IMR-90 (cell line): ENCODE measurements at regions not wholly inside any gene's neighbourhood (a gene's known extent, or its start where the extent isn't known, plus 50 kb on each side); places are given as distances from the start of the nearest gene placed in this dataset.

Experiments used
- ATAC-seq: fragments of 200-7000 bp; cut with Tn5 transposase; 2 replicates; pipeline ENCODE4 v1.9.1; 2020; ENCODE audit warnings: low read depth, mild to moderate bottlenecking, moderate library complexity
- BruUV-seq: library from RNA; stranded (reverse); fragments of 400-500 nt; replicated peaks from 2 replicates; lab custom pipeline; 2021; lab: Mats Ljungman, UMichigan
- CTCF ChIA-PET: fragments of 300-600 bp; formaldehyde crosslinking; extraction: SDS; loops from one replicate; lab custom pipeline; 2021; ENCODE audit warnings: antibody characterized with exemption; lab: Yijun Ruan, JAX
- POLR2A ChIA-PET: fragments of 300-600 bp; sonication (Branson Sonifier 250); formaldehyde crosslinking; loops from one replicate; lab custom pipeline; 2022; ENCODE audit warnings: antibody characterized with exemption; ENCODE audit not compliant: unreplicated experiment; lab: Charles Lee
- DNase-seq: peaks from one replicate; pipeline ENCODE4 v3.0.0; 2013
- H2AFZ ChIP-seq: replicated peaks from 2 replicates; pipeline ENCODE3; 2013; ENCODE audit warnings: low read length, mild to moderate bottlenecking; ENCODE audit not compliant: poor library complexity
- H2AK5ac ChIP-seq: 2 replicates; pipeline ENCODE4 v1.6.1; 2013; ENCODE audit warnings: low read depth, low read length, inconsistent platforms
- H2AK9ac ChIP-seq: replicated peaks from 2 replicates; pipeline ENCODE3; 2013; ENCODE audit warnings: mild to moderate bottlenecking, low read depth, low read length, moderate library complexity; ENCODE audit not compliant: poor library complexity
- H2BK120ac ChIP-seq: 2 replicates; pipeline ENCODE4 v1.6.1; 2013; ENCODE audit warnings: low read depth, low read length, inconsistent platforms
- H2BK15ac ChIP-seq: 3 replicates; pipeline ENCODE4 v1.6.1; 2013; ENCODE audit warnings: low read depth, low read length, inconsistent platforms
- H2BK20ac ChIP-seq: 2 replicates; pipeline ENCODE4 v1.6.1; 2013; ENCODE audit warnings: low read depth, mild to moderate bottlenecking, inconsistent platforms, low read length, moderate library complexity
- H2BK5ac ChIP-seq: 2 replicates; pipeline ENCODE4 v1.6.1; 2013; ENCODE audit warnings: mild to moderate bottlenecking, low read depth, low read length, inconsistent platforms; ENCODE audit not compliant: poor library complexity, severe bottlenecking
- H3K14ac ChIP-seq: replicated peaks from 2 replicates; pipeline ENCODE4 v1.6.1; 2013; ENCODE audit warnings: low read depth, low read length, inconsistent platforms
- H3K18ac ChIP-seq: 2 replicates; pipeline ENCODE4 v1.6.1; 2013; ENCODE audit warnings: low read depth, low read length, control low read depth
- H3K23ac ChIP-seq: 2 replicates; pipeline ENCODE4 v1.6.1; 2013; ENCODE audit warnings: low read depth, low read length, inconsistent platforms
- H3K27ac ChIP-seq: 2 replicates; pipeline ENCODE4 v1.5.1; 2013; ENCODE audit warnings: mild to moderate bottlenecking, control low read depth, low read length; ENCODE audit not compliant: insufficient read depth
- H3K27me3 ChIP-seq: 2 replicates; pipeline ENCODE4 v1.6.1; 2013; ENCODE audit warnings: low read length; ENCODE audit not compliant: control insufficient read depth, insufficient read depth
- H3K36me3 ChIP-seq: 2 replicates; pipeline ENCODE4 v1.6.1; 2013; ENCODE audit warnings: low read length, mixed read lengths; ENCODE audit not compliant: control insufficient read depth, insufficient read depth
- H3K4ac ChIP-seq: 2 replicates; pipeline ENCODE4 v1.6.1; 2013; ENCODE audit warnings: low read depth, low read length, inconsistent platforms
- H3K4me1 ChIP-seq: 2 replicates; pipeline ENCODE4 v1.6.1; 2013; ENCODE audit warnings: low read length, mixed read lengths; ENCODE audit not compliant: control insufficient read depth, insufficient read depth
- H3K4me2 ChIP-seq: 2 replicates; pipeline ENCODE4 v1.6.1; 2013; ENCODE audit warnings: low read depth, mild to moderate bottlenecking, control low read depth, low read length, moderate library complexity
- H3K4me3 ChIP-seq: 2 replicates; pipeline ENCODE4 v1.5.1; 2013; ENCODE audit warnings: low read depth, mild to moderate bottlenecking, control low read depth, low read length, moderate library complexity; ENCODE audit not compliant: insufficient read depth
- H3K56ac ChIP-seq: 2 replicates; pipeline ENCODE4 v1.6.1; 2013; ENCODE audit warnings: low read length, inconsistent platforms; ENCODE audit not compliant: insufficient read depth; ENCODE audit errors: extremely low read depth
- H3K79me1 ChIP-seq, 2 experiments: 2 replicates each; pipeline ENCODE4 v1.6.1; 2013; ENCODE audit warnings: low read length in 2 of 2, inconsistent platforms in 1 of 2, low read depth in 1 of 2
- H3K9ac ChIP-seq: 2 replicates; pipeline ENCODE4 v1.6.1; 2013; ENCODE audit warnings: low read depth, low read length, control low read depth
- H3K9me1 ChIP-seq: 2 replicates; pipeline ENCODE4 v1.6.1; 2013; ENCODE audit warnings: low read length, inconsistent platforms; ENCODE audit not compliant: insufficient read depth
- H3K9me3 ChIP-seq: 2 replicates; pipeline ENCODE4 v1.6.1; 2013; ENCODE audit warnings: low read length; ENCODE audit not compliant: control insufficient read depth, insufficient read depth
- H4K20me1 ChIP-seq: 2 replicates; pipeline ENCODE4 v1.6.1; 2013; ENCODE audit warnings: low read length, inconsistent platforms; ENCODE audit not compliant: insufficient read depth
- H4K5ac ChIP-seq: 2 replicates; pipeline ENCODE4 v1.6.1; 2013; ENCODE audit warnings: mild to moderate bottlenecking, low read depth, low read length, control low read depth
- H4K8ac ChIP-seq, 2 experiments: 2 replicates each; pipeline ENCODE4 v1.6.1; 2013; ENCODE audit warnings: low read depth in 2 of 2, low read length in 2 of 2, control low read depth in 1 of 2, inconsistent platforms in 1 of 2
- H4K91ac ChIP-seq: 2 replicates; pipeline ENCODE4 v1.6.1; 2013; ENCODE audit warnings: low read depth, low read length, inconsistent platforms; ENCODE audit not compliant: insufficient read depth
- BHLHE40 ChIP-seq: fragments of 150-350 bp; IDR thresholded peaks from 2 replicates; pipeline ENCODE4 v1.6.1; 2016; ENCODE audit warnings: mild to moderate bottlenecking, low read depth, low read length
- CEBPB ChIP-seq: IDR thresholded peaks from 2 replicates; pipeline ENCODE4 v1.6.1; 2012; ENCODE audit warnings: low read depth, low read length, improper control_type of control experiment
- CHD1 ChIP-seq: IDR thresholded peaks from 2 replicates; pipeline ENCODE4 v1.6.1; 2012; ENCODE audit warnings: low read depth, low read length, improper control_type of control experiment
- FOS ChIP-seq: fragments of 150-350 bp; IDR thresholded peaks from 2 replicates; pipeline ENCODE4 v1.6.1; 2016; ENCODE audit warnings: low read depth, low read length
- MAFK ChIP-seq: IDR thresholded peaks from 2 replicates; pipeline ENCODE4 v1.6.1; 2012; ENCODE audit warnings: low read depth, low read length, improper control_type of control experiment
- MAZ ChIP-seq: IDR thresholded peaks from 2 replicates; pipeline ENCODE4 v1.6.1; 2012; ENCODE audit warnings: low read depth, mild to moderate bottlenecking, low read length, improper control_type of control experiment, moderate library complexity, borderline replicate concordance
- MXI1 ChIP-seq: IDR thresholded peaks from 2 replicates; pipeline ENCODE4 v1.6.1; 2012; ENCODE audit warnings: low read depth, mild to moderate bottlenecking, low read length, moderate library complexity, borderline replicate concordance
- NFE2L2 ChIP-seq: fragments of 150-350 bp; IDR thresholded peaks from 2 replicates; pipeline ENCODE4 v1.6.1; 2016; ENCODE audit warnings: low read depth, mild to moderate bottlenecking, low read length
- POLR2A ChIP-seq: IDR thresholded peaks from 2 replicates; pipeline ENCODE4 v1.6.1; 2012; ENCODE audit warnings: mild to moderate bottlenecking, low read depth, low read length
- RAD21 ChIP-seq: IDR thresholded peaks from 2 replicates; pipeline ENCODE4 v1.6.1; 2012; ENCODE audit warnings: low read length, improper control_type of control experiment
- RCOR1 ChIP-seq: IDR thresholded peaks from 2 replicates; pipeline ENCODE4 v1.6.1; 2012; ENCODE audit warnings: mild to moderate bottlenecking, low read length, improper control_type of control experiment; ENCODE audit not compliant: insufficient replicate concordance
- RFX5 ChIP-seq: IDR thresholded peaks from 2 replicates; pipeline ENCODE4 v1.8.0; 2012; ENCODE audit warnings: low read depth, mild to moderate bottlenecking, low read length, moderate library complexity
- SMC3 ChIP-seq: fragments of 150-350 bp; IDR thresholded peaks from 2 replicates; pipeline ENCODE4 v1.6.1; 2016; ENCODE audit warnings: low read depth, mild to moderate bottlenecking, antibody characterized with exemption, low read length, moderate library complexity
- WGBS, 2 experiments: methylation state at CpG; one replicate each; pipeline versions ENCODE4 v1.1.5 to v1.1.7; 2013; ENCODE audit warnings: missing lambda C conversion rate in 2 of 2; ENCODE audit not compliant: insufficient read length in 1 of 2; ENCODE audit errors: extremely low coverage in 2 of 2; 5-methylcytosine and 5-hydroxymethylcytosine counted together
- dilution Hi-C: fragments of 300-500 bp; cut with HindIII; formaldehyde crosslinking; loops from one replicate; pipeline ENCODE4 v1.14.3; 2018; ENCODE audit warnings: low sequenced_read_pairs; ENCODE audit not compliant: unreplicated experiment
- in situ Hi-C: fragments of 300-500 bp; cut with MboI; formaldehyde crosslinking; loops from 3 replicates; pipeline ENCODE4 v1.14.3; 2019; ENCODE audit warnings: low sequenced_read_pairs, inconsistent platforms, mixed read lengths
- intact Hi-C: fragments of 100-400 bp; cut with micrococcal nuclease; formaldehyde crosslinking; loops from 2 replicates; pipeline ENCODE4 v1.10.0; 2022
- TF ChIP-seq, protein P1 (sequence below): conservative IDR thresholded peaks from 2 replicates; pipeline ENCODE4 v1.5.1; 2012; ENCODE audit warnings: mild to moderate bottlenecking, low read depth, low read length, improper control_type of control experiment
- TF ChIP-seq, protein P2 (sequence below): fragments of 150-350 bp; IDR thresholded peaks from 2 replicates; pipeline ENCODE4 v1.6.1; 2017; ENCODE audit warnings: mild to moderate bottlenecking, antibody characterized with exemption, low read length, low read depth
- TF ChIP-seq, protein P3 (sequence below): fragments of 150-350 bp; IDR thresholded peaks from 2 replicates; pipeline ENCODE4 v1.6.1; 2016; ENCODE audit warnings: low read depth, mild to moderate bottlenecking, low read length, moderate library complexity, borderline replicate concordance

DNA sequence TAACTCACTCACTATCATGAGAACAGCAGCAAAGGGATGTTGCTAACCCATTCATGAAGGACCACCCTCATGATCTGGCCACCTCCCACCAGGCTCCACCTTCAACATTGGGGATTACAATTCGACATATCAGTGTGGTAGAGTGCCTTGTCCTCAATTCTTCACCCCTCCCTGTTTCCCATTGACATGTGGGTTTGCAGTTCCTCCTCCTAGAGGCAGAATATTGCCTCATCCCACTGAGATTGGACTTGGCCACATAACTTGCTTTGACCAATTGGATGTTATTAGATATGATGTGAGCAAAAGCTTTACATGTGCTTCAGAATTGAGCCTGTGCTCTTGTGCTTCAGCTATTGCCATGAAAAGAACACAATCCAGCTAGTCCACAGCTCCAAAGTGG lies 217.0 kb upstream of the CXCR4 start:
- BruUV-seq: no TSS peak
- Histone ChIP-seq H3K9me3 (no peaks in the 10 kb centered on the region; the same call in 1 of the 2 replicates), H3K4ac (no peak overlapping the region), H4K91ac (no peak overlapping the region), H2AK5ac (no peak overlapping the region), H4K8ac (no peak overlapping the region), H4K20me1 (no peaks in the 10 kb centered on the region), H3K9ac (no peak overlapping the region), H4K5ac (no peak overlapping the region), H3K14ac (no peak overlapping the region), H3K36me3 (no peaks in the 10 kb centered on the region), H2BK15ac (no peak overlapping the region), H3K23ac (no peak overlapping the region), H2BK20ac (no peak overlapping the region), H3K79me1 (no peaks in the 10 kb centered on the region), H2BK5ac (no peak overlapping the region), H3K4me2 (no peak overlapping the region), H2BK120ac (no peak overlapping the region), H2AK9ac (no peak overlapping the region), H3K4me1 (no peaks in the 10 kb centered on the region), H3K27ac (no peak overlapping the region), H3K4me3 (no peak overlapping the region), H3K18ac (no peak overlapping the region), H3K56ac (no peak overlapping the region), H3K27me3 (no peaks in the 10 kb centered on the region), H3K9me1 (no peaks in the 10 kb centered on the region), H2AFZ (no peak overlapping the region)
- DNase-seq: no peak
- no CpG with 5 or more reads among the region's 1 CpG for WGBS, 2 experiments
- intact Hi-C loops (no loop called here), in situ Hi-C loops (no loop called here), dilution Hi-C loops (no loop called here)
- POLR2A ChIA-PET: no interaction called here
- no peak for ATAC-seq
- CTCF ChIA-PET: no interaction called here
- TF ChIP-seq, protein P1, sequence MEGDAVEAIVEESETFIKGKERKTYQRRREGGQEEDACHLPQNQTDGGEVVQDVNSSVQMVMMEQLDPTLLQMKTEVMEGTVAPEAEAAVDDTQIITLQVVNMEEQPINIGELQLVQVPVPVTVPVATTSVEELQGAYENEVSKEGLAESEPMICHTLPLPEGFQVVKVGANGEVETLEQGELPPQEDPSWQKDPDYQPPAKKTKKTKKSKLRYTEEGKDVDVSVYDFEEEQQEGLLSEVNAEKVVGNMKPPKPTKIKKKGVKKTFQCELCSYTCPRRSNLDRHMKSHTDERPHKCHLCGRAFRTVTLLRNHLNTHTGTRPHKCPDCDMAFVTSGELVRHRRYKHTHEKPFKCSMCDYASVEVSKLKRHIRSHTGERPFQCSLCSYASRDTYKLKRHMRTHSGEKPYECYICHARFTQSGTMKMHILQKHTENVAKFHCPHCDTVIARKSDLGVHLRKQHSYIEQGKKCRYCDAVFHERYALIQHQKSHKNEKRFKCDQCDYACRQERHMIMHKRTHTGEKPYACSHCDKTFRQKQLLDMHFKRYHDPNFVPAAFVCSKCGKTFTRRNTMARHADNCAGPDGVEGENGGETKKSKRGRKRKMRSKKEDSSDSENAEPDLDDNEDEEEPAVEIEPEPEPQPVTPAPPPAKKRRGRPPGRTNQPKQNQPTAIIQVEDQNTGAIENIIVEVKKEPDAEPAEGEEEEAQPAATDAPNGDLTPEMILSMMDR: no peak
- TF ChIP-seq SMC3: no peak
- TF ChIP-seq POLR2A: no peak
- TF ChIP-seq, protein P2, sequence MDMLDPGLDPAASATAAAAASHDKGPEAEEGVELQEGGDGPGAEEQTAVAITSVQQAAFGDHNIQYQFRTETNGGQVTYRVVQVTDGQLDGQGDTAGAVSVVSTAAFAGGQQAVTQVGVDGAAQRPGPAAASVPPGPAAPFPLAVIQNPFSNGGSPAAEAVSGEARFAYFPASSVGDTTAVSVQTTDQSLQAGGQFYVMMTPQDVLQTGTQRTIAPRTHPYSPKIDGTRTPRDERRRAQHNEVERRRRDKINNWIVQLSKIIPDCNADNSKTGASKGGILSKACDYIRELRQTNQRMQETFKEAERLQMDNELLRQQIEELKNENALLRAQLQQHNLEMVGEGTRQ: no peak
- TF ChIP-seq MAFK: no peak
- no peak for TF ChIP-seq BHLHE40
- no peak for TF ChIP-seq FOS
- no peak for TF ChIP-seq RAD21
- no peak for TF ChIP-seq MXI1
- TF ChIP-seq RCOR1: no peak
- no peak for TF ChIP-seq NFE2L2
- TF ChIP-seq, protein P3, sequence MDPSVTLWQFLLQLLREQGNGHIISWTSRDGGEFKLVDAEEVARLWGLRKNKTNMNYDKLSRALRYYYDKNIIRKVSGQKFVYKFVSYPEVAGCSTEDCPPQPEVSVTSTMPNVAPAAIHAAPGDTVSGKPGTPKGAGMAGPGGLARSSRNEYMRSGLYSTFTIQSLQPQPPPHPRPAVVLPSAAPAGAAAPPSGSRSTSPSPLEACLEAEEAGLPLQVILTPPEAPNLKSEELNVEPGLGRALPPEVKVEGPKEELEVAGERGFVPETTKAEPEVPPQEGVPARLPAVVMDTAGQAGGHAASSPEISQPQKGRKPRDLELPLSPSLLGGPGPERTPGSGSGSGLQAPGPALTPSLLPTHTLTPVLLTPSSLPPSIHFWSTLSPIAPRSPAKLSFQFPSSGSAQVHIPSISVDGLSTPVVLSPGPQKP: no peak
- TF ChIP-seq CHD1: no peak
- TF ChIP-seq RFX5: no peak
- no peak for TF ChIP-seq CEBPB
- no peak for TF ChIP-seq MAZ
